ENCODE measurements at regions not wholly inside any gene's neighbourhood (a gene's known extent, or its start where the extent isn't known, plus 50 kb on each side); places are given as distances from the start of the nearest gene placed in this dataset.

DNA sequence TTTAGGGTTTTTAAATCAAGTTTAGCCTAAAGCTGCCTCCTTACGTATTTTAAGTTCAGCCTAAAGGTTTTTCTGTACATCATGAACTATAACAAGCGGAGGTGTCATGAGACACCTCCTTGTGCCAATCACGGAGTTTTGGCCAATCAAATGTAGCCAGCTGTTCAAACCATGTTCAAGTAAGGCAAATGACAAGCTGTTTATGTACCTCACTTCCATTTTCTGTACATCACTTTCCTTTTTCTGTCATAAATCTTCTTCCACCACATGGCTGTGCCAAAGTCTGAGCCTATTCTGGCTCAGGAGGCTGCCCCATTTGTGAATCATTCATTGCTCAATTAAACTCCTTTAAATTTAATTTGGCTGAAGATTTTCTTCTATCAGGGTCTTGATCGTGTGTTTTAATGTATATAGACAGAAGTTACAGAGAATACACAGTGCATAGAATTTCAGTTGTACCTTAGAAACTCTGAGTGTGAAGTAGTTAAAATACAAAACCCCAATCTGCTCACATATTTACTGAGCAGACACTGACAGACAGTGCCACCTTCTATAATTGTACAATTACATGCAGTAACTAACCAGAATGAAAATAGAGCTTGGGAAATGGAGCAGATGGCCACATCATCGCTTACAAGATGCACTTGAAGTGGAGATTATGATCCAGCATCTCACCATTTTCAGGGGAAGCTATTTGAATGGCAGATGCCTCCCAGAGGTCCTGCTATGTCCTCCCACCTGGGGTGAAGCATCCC is 76.9 kb upstream of the LANCL2 start:
- TF ChIP-seq, protein P1, sequence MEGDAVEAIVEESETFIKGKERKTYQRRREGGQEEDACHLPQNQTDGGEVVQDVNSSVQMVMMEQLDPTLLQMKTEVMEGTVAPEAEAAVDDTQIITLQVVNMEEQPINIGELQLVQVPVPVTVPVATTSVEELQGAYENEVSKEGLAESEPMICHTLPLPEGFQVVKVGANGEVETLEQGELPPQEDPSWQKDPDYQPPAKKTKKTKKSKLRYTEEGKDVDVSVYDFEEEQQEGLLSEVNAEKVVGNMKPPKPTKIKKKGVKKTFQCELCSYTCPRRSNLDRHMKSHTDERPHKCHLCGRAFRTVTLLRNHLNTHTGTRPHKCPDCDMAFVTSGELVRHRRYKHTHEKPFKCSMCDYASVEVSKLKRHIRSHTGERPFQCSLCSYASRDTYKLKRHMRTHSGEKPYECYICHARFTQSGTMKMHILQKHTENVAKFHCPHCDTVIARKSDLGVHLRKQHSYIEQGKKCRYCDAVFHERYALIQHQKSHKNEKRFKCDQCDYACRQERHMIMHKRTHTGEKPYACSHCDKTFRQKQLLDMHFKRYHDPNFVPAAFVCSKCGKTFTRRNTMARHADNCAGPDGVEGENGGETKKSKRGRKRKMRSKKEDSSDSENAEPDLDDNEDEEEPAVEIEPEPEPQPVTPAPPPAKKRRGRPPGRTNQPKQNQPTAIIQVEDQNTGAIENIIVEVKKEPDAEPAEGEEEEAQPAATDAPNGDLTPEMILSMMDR (IDR thresholded peaks at IDR 0.05; ENCODE audit: unreplicated experiment), result no peak
- Mint-ChIP-seq H3K9me3 (ENCODE audit: low read depth) (peaks cover 3% of the 10 kb centered on the region), H3K4me1 (ENCODE audit: low read depth) (no peaks in the 10 kb centered on the region), H3K36me3 (ENCODE audit: insufficient read depth) (no peaks in the 10 kb centered on the region), H3K4me3 (ENCODE audit: low read depth) (no peak overlapping the region), H3K27ac (no peak overlapping the region), H3K27me3 (peaks cover 7% of the 10 kb centered on the region)
- DNase-seq (ENCODE audit: low spot score, unreplicated experiment), result no peak

DNA sequence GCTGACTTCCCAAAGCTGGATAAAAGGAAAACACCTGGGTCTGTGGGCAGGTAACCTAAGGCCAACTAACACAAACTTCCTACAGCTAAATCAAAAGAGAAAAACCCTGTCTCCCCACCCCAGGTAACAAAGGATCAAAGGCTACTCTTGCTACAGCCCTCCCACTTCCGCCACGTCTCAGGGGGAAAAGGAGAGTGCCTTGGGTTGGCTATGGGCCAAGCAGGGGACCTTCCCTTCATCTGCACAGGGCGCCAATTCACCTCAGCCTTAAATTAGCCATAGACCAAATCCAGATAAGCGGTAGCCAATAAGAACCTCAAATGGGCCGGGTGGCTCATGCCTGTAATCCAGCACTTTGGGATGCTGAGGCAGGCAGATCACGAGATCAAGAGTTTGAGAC is 69.1 kb upstream of the LANCL2 start:
- H3K27me3 Mint-ChIP-seq, result no peaks in the 10 kb centered on the region
- H3K9me3 Mint-ChIP-seq (ENCODE audit: low read depth), result peaks cover 3% of the 10 kb centered on the region
- DNase-seq (ENCODE audit: low spot score, unreplicated experiment), result no peak
- H3K4me3 Mint-ChIP-seq (ENCODE audit: low read depth), result no peak overlapping the region
- H3K4me1 Mint-ChIP-seq (ENCODE audit: low read depth), result no peaks in the 10 kb centered on the region
- H3K36me3 Mint-ChIP-seq (ENCODE audit: insufficient read depth), result no peaks in the 10 kb centered on the region
- H3K27ac Mint-ChIP-seq, result no peak overlapping the region
- TF ChIP-seq, protein P1 (IDR thresholded peaks at IDR 0.05; ENCODE audit: unreplicated experiment), result no peak

DNA sequence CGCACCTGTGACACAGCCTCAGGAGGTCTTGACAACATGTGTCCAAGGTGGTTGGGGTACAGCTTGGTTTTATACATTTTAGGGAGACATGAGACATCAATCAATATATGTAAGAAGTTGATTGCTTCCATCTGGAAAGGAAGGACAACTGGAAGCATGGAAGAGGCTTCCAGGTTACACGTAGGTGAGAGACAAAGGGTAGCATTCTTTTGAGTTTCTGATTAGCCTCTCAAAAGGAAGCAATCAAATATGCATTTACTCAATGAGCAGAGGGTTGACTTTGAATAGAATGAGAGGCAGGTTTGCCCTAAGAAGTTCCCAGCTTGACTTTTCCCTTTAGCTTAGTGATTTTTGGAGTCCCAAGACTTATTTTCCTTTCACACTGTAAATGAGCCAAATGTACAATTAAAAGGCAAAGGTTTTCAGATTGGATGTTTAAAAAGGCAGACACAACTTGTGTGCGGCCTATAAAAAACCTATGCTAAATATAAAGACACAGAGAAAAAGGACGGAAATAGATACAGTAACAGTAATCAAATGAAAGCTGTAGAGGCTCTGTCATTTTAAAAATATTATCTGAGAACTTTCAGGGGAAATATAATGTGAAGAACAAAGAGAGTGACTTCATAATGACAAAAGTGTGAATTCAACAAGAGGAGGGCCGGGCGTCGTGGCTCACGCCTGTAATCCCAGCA is 65.7 kb upstream of the LANCL2 start:
- DNase-seq (ENCODE audit: low spot score, unreplicated experiment), result no peak
- Mint-ChIP-seq H3K36me3 (ENCODE audit: insufficient read depth) (no peaks in the 10 kb centered on the region), H3K9me3 (ENCODE audit: low read depth) (no peaks in the 10 kb centered on the region), H3K27me3 (no peaks in the 10 kb centered on the region), H3K27ac (no peak overlapping the region), H3K4me1 (ENCODE audit: low read depth) (no peaks in the 10 kb centered on the region), H3K4me3 (ENCODE audit: low read depth) (no peak overlapping the region)
- TF ChIP-seq, protein P1 (IDR thresholded peaks at IDR 0.05; ENCODE audit: unreplicated experiment), result no peak

DNA sequence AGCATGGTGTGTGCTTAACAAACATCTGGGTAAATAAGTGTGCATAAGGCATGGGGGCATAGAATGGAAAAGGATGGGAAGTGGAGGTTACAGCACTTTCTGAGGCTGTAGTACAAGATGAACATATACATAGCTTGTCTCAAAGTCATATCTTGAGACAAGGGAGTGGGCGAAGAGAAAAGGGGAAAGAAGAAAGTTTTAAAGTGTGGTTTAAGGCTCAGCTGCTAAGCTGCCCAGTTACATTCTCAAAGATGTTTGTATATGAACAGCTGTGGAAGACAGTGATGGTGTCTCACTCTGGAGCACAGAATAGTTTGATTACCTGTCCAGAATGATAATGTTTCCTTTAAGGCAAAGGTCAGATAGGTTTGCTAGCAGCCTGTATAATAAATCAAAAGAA is 61.9 kb upstream of the LANCL2 start:
- Mint-ChIP-seq H3K27ac (no peak overlapping the region), H3K9me3 (ENCODE audit: low read depth) (no peaks in the 10 kb centered on the region), H3K4me3 (ENCODE audit: low read depth) (no peak overlapping the region), H3K27me3 (no peaks in the 10 kb centered on the region), H3K36me3 (ENCODE audit: insufficient read depth) (no peaks in the 10 kb centered on the region), H3K4me1 (ENCODE audit: low read depth) (no peaks in the 10 kb centered on the region)
- TF ChIP-seq, protein P1 (IDR thresholded peaks at IDR 0.05; ENCODE audit: unreplicated experiment), result no peak
- no peak for DNase-seq (ENCODE audit: low spot score, unreplicated experiment)

DNA sequence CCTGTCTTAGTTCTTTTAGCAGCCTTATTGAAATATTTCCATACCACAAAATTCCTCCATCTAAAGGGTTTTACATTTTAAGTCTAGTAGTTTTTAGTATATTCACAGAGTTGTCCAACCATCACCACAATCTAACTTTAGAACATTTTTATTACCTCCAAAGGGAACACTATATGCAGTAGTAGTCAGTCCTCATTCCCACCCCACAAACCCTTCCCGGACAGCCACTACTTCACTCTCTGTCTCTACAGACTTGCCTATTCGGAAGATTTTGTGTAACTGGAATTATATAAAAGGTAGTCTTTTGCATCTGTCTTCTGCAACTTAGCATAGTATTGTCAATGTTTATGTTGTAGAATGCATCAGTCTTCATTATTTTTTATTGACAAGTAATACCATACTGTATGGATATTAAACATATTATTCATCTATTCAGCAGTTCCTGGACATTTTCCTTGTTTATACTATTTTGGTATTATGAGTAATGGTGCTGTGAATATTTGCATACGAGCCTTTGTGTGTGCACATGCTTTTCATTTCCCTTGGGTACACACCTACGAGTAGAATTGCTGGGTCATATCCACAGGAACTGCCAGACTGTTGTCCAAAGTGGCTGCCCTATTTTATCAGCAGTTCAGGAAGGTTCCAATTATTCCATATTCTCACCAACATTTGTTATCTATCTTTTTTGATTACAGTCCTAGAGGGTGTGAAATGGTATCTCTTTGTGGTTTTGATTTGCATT is 60.9 kb upstream of the LANCL2 start:
- Mint-ChIP-seq H3K27me3 (no peaks in the 10 kb centered on the region), H3K4me3 (ENCODE audit: low read depth) (no peak overlapping the region), H3K9me3 (ENCODE audit: low read depth) (no peaks in the 10 kb centered on the region), H3K27ac (no peak overlapping the region), H3K4me1 (ENCODE audit: low read depth) (no peaks in the 10 kb centered on the region), H3K36me3 (ENCODE audit: insufficient read depth) (no peaks in the 10 kb centered on the region)
- TF ChIP-seq, protein P1 (IDR thresholded peaks at IDR 0.05; ENCODE audit: unreplicated experiment), result no peak
- DNase-seq (ENCODE audit: low spot score, unreplicated experiment), result no peak

Data from progenitor cell of endocrine pancreas (in vitro differentiated cells).